Prostate gland (tissue), 2 donors: ENCODE measurements at regions not wholly inside any gene's neighbourhood (a gene's known extent, or its start where the extent isn't known, plus 50 kb on each side); places are given as distances from the start of the nearest gene placed in this dataset.
"Not testable (repeated sequence)": the region's sequence is repeated elsewhere in the genome, so short reads cannot be mapped to it uniquely, and the experiment has no call there.

Experiments
- POLR2A ChIP-seq: fragments of 450-650 bp; IDR thresholded peaks from one replicate; pipeline ENCODE4 v1.6.1; 2016; ENCODE audit warnings: antibody characterized with exemption, mild to moderate bottlenecking
- TF ChIP-seq, protein P1 (sequence below), 4 experiments: fragments of 200-600 bp in 2 of 4; fragments of 450-650 bp in 2 of 4; sonication (generic) in 2 of 4; IDR thresholded peaks; 1 replicate in 3 of 4; 2 replicates in 1 of 4; pipeline ENCODE4 v1.5.1; 2016 to 2019; ENCODE audit warnings: antibody characterized with exemption in 4 of 4, mild to moderate bottlenecking in 2 of 4, moderate library complexity in 2 of 4

DNA sequence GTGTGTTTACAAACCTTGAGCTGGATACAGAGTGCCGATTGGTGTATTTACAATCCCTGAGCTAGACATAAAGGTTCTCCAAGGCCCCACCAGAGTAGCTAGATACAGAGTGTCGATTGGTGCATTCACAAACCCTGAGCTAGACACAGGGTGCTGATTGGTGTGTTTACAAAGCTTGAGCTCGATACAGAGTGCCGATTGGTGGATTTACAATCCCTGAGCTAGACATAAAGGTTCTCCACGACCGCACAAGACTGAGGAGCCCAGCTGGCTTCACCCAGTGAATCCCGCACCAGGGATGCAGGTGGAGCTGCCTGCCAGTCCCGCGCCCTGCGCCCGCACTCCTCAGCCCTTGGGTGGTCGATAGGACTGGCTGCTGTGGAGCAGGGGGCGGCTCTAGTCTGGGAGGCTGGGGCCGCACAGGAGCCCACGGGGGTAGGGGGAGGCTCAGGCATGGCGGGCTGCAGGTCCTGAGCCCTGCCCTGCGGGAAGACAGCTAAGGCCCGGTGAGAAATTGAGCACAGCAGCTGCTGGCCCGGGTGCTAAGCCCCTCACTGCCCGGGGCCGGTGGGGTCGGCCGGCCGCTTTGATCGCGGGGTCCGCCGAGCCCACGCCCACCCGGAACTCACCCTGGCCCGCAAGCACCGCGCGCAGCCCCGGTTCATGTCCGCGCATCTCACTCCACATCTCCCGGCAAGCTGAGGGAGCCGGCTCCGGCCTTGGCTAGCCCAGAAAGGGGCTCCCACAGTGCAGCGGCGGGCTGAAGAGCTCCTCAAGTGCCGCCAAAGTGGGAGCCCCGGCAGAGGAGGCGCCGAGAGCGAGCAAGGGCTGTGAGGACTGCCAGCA, 114.0 kb downstream of the GPX5 start:
- TF ChIP-seq, protein P1, sequence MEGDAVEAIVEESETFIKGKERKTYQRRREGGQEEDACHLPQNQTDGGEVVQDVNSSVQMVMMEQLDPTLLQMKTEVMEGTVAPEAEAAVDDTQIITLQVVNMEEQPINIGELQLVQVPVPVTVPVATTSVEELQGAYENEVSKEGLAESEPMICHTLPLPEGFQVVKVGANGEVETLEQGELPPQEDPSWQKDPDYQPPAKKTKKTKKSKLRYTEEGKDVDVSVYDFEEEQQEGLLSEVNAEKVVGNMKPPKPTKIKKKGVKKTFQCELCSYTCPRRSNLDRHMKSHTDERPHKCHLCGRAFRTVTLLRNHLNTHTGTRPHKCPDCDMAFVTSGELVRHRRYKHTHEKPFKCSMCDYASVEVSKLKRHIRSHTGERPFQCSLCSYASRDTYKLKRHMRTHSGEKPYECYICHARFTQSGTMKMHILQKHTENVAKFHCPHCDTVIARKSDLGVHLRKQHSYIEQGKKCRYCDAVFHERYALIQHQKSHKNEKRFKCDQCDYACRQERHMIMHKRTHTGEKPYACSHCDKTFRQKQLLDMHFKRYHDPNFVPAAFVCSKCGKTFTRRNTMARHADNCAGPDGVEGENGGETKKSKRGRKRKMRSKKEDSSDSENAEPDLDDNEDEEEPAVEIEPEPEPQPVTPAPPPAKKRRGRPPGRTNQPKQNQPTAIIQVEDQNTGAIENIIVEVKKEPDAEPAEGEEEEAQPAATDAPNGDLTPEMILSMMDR (IDR thresholded peaks at IDR 0.05) = not testable (repeated sequence)
- not testable (repeated sequence) for TF ChIP-seq POLR2A
